DMS 273 treated with DMSO at 0.1 percent for 48 hours (cell line): ENCODE measurements at regions not wholly inside any gene's neighbourhood (a gene's known extent, or its start where the extent isn't known, plus 50 kb on each side); places are given as distances from the start of the nearest gene placed in this dataset.

Experiments
- DNase-seq: peaks from one replicate; lab custom pipeline; 2025; lab: John Stamatoyannopoulos, UW

DNA sequence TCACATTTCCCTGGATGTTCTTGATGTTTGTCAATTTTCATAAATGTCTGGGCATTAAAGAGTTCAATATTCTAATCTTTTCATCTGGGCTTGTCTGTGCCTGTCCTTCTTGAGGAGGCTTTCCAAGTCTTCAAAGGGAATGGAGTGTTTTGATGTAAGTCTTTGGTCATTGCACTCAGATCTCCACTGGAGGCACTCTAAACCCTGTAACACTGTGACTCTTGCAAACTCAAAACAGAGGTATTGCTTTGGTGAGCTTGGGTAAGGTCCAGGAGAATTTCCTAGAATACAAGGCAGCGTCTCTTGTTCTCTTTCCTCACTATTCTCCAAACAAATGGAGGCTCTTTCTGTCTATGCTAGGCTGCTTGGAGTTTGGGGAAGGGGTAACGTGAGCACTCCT lies 1118.1 kb upstream of the PABPC4L start:
- no peak for DNase-seq

DNA sequence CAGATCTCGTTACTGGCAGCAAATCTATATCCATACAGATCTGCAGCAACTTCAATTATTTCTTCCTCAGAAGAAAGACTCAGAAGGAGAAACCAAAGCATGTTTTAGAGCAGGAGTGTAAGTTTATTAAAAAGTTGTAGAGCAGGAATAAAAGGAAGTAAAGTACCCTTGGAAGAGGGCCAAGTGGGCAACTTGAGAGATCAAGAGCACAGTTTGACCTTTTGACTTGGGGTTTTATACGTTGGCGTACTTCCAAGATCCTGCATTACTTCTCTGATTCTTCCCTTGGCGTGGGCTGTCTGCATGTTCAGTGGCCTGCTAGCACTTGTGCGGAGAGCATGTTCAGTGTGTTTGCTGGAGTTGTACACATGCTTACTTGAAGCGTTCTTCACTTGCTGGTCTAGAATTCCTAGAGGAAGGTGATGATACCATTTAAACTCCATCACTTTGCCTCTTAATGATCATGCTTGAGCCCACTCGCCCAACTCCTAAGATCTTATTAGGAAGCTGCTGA lies 1114.7 kb upstream of the PABPC4L start:
- DNase-seq = no peak

DNA sequence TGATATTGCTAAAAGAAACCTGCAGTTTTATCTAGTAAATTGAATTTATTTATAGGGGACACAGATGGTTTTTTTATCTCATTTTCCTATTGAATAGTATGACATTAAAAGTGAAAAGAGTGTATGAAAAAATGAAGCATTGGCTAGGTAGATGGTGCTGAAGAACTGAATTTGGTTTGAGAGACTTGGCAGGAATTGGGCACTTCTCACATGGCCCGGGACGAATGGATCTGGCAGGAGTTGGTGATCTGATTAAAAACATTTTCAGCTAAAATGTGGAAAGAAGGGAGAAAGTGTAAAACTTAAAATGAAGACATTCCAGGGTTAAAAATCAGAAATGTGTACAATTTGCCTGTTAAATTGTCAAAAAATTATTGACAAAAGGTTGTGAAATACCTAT lies 1088.5 kb upstream of the PABPC4L start:
- DNase-seq = no peak

DNA sequence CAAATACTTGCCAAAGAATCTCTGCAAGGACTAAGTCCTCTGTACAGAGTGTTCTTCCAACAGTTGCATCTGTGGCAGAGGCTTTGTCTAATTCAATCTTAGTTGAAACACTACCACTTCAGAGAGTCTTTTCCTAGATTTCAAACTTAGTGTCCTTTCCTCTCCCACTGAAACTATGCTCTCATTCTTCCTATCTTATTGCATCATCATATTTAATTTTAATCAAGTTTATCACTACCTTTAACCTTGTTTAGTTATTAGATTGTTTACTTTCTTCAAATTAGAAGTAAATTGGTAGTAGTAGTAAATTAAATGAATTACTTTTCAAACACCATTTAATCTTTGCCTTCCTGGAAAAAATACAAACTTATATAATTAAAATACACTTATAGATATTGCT lies 1082.3 kb upstream of the PABPC4L start:
- no peak for DNase-seq

DNA sequence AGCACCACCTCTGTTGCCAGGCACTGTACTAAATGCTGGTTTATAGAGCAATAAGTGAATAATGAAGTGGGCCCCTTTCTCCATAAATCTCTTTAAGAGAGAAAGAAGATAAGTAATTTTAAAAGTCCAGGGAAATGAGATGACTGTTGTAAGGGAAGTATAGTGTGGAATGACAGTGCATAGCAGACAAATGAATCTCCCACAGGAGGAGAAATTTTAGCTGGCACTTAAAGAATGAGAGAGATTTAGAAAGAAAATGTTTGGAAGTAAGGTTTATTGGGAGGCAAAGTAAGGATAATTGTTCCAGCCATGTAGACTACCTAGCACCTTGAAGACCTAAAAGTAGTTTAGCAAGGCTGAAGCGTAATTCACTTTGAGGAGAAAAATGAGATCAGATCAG lies 1081.1 kb upstream of the PABPC4L start:
- DNase-seq = no peak

DNA sequence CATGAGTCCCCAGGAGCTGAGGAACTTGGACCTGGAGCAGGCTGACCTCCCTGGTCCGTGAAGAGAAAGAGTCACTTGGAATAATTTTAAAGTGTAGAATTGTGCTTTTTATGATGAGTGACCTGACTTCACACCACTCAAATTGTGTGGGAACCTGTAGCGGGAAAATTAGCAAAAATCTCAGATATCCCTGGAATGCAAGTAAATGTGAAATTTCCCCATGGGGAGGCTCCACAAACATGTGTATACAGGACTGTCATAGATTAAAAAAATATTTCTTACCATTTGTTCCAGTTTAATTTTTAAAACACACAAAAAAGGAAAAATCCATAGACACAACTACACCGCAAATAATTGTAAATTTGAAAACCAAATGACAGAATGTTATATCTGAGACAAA lies 1079.6 kb upstream of the PABPC4L start:
- DNase-seq = no peak

DNA sequence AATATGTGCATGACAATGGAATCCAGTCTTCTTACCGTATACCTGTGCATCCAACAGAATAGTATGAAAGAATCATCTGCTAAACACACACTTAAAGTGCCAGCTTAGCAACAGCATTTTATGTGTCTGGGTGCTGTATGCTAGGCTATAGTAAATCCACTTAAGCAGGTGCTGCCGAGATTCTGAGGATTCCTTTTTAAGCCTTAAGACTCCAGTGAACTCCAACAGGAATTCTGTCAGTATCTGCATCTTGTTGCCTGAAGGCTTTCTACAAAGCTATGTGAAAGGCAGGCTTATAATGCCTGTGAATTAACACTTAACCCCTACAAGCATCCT lies 1076.4 kb upstream of the PABPC4L start:
- no peak for DNase-seq

DNA sequence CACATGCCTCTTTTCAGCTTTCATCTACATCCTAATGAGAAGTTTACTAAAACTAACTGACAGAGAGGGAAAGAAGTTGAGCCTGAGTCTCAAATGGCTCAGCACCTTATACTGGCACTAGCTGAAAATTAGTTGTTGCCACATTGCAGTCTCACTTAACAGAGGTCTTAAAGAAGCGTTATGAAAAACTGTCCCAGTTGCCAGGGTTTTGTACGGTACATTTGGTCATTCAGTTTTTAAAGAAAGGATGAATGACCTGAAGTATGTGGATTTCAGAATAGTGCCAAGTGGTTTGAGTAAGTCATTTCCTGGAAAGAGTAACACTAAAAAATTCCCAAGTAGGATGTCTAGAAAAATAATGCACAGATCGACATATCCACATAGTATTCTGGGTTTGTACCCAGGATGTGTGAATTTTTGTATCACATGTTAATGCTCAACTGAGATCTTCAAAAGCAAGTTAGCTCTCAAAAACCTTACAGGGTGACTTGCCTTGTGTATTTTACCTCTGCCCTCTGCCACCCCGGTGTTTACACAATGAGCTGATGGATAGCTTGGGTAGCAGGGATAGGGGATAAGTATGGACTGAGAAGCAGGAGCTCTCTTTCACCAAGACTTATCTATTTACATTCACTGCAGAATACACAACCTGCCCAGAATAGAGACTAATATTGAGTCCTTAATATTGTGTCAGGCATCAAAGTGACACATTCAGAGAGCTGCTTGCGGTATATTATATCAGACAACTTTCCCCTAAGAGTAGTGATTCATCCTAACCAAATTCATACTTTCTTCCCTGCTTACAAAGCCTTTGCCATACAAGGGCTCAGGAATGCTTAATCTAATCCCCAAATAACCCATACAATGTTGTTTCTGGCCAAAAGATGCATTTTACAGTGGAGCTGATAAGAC lies 1075.7 kb upstream of the PABPC4L start:
- no peak for DNase-seq

DNA sequence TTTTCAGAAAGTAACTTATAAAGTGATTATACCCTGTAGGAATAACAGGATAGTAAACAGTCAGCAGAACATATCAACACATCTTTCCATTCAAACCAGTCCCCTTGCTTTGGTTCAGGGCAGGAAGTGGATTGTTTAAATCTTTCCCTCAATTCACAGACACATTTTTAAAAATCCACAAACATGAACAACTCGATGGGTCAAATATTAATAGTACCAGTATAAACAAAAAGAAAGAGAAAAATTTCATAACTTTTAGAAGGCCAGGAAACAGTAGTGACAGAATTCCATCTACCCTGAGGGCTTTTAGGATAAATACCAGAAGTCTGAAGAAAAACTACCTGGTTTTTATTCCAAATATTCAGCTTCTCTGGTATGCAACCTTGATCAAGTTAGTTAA lies 1072.8 kb upstream of the PABPC4L start:
- no peak for DNase-seq

DNA sequence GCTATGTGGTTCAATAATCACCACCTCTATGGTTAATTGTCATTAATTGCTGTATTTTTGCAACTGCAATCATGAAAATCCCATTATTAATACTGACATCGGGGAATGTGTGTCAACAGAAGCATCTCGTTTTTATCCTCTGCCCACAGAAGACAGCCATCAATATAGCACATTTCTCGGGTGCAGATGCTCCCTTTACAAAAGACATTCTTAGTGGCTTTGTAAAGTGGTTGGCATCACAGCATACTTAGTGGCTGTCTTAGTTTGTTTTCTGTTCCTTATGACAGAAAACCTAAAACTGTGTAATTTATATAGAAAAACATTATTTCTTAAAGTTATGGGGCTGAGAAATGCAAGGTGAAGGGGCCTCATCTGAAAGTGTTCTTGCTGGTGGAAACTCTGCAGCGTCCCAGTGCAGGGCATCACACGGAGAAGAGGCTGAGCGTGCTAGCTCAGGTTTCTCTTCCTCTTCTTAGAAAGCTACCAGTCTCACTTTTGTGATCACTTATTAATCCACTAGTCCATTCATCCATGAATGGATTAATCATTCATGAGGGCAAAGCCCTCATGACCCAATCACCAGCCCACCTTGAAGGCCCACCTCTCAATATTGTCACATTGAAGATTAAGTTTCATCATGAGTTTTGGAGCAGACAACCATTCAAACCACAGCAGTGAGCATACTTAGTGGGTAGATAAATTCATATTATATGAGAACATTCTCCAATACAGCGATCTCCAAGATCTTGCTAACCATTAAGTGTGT lies 1067.7 kb upstream of the PABPC4L start:
- DNase-seq = no peak

DNA sequence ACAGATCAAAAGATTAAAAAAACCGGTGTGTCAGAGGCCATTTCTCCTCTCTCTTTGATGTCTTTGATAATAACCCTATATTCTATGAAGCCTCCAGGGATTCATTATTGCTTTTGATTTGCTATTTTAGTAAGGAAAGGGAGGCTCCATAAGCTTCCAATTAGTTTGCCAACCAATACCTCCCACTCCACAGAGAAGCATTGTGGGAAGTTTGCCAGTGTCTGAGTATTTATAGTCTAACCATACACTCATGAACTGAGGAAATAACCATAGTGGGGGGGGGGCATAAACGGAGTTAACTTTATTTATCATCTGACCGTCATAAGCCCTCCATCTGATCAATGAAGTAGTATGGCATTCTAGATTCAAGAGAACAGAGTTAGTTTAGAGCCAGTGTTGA lies 1066.8 kb upstream of the PABPC4L start:
- no peak for DNase-seq

DNA sequence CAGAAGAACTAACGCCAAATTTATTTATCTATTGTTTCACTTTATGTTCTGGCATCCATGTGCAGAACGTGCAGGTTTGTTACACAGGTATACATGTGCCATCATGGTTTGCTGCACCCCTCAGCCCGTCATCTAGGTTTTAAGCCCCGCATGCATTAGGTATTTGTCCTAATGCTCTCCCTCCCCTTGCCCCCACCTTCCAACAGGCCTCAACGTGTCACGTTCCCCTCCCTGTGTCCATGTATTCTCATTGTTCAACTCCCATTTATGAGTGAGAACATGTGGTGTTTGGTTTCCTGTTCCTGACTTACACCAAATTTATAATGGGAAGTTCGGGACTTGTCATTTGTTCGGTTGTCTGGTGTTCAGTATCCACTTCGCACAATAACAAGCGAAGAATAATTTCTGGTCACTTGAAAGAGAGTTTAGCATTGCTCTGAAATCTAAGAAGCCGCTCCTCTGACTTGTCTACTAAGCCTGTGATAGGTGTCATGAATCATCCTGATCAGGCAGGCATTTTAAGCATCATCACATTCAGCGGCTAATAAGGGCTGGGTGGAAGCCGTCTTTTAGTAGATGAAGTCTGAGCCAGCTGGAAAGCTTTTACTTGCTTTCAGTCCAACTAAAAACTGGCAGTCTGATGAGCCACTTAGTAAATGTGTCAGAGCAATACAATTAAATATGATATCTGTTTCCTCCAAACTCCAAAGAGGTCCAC lies 1065.7 kb upstream of the PABPC4L start:
- DNase-seq = no peak

DNA sequence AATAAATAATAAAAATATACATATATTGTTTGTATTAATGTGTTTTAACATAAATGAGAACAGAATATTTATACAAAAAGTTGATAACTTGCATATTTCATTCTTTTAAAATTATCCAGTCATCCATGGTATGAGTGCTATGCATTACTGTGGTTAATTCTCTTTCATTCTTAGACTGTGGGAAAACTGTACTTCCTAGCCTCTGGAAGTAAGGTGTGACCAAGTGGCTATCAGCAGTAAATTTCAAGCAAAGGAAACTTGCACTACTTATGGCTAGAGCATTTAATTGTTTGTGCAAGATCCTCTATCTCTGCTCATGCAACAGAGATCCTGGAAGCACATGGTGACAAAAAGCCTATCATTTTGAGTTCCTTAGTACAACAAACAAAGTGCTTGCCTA lies 1054.5 kb upstream of the PABPC4L start:
- no peak for DNase-seq

DNA sequence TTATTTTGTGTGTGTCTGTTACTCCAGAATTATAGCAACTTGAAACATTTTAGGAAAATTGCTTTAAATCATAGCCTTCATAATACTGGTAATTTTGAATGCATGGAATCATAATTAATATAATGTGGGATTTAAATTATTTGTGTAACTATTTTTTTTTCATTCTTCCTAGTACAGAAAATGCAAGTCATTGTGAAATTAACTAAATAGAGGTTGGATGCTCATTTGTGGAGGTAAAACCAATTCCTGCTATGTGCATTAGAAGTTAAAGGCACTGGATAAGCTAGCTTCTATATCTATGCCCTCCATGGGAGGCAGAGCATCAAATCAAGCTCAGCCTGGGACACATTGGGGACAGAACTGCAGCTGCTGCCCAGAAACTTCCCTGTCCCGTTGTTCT lies 1048.5 kb upstream of the PABPC4L start:
- no peak for DNase-seq

DNA sequence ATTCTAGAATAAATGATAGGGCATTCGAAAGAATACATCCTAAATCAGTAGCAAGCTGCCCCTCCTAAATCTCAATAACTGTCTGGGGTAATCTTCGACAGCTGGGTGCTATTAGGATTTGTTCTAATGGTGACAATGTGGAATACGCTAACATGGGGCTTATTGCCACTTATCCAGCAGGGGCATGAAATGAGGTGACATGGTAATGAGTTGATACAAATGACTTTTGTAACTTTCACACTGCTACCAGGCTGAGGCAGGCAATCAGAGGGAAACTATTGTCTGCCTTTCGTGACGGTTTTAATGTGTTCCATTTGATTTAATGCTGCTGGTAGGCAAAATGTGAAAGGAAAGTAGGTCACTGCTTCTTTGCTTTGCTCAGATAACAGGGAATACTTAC lies 1047.4 kb upstream of the PABPC4L start:
- DNase-seq = no peak

DNA sequence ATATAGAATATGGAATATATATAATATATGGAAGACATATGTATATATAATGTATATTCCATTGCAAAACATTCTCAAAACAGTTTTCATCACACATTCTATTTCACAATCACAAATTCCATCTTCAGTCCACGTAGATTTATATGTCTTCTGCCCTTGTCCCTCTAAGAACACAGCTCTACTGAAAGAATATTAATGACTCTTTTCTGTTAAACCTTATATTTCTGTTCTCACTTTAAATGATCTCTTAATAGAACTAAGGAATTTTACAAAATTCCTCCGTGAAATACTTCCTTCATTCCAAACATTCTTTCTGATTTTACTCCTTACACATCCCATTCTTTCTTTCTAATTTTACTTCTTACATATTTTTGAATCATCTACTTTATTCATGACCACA lies 1043.1 kb upstream of the PABPC4L start:
- DNase-seq = no peak

DNA sequence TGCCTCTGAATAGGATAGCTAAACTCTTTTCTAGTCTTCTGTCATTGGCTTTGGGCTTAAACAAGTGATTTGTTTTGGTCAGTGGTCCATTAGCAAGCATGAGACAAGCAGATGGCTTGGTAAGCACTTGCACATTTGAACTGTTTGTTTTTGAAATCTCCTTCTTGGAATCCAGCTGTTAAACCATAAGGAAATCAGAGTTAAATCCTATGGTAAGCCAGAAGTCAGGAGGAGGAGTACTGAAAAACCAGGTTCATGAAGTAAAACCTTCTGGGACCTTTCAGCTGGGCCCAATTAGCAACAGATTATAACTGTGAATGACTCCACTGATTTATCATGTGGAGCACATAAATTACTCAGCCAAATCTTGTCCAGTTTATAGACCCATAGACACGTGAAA lies 1042.5 kb upstream of the PABPC4L start:
- DNase-seq = peak; percentile 43

DNA sequence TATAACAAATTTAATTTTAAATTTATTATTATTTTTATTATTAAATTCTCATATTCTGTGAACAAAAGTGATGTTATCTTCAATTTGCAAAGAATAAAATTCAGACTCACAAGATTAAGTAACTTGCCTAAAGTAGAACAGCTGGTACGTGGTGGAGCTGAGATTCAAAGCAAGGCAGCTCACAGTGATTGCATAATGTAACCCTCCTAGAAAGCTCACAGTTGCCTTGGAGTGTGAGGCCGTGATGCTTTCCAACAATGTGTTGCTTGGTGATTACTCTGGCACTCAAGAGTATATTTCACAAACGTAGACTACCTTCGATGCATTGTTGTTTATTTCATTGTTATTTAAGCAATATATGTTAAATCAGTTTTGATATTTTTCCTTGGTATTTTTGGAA lies 1039.2 kb upstream of the PABPC4L start:
- DNase-seq = peak; percentile 1

DNA sequence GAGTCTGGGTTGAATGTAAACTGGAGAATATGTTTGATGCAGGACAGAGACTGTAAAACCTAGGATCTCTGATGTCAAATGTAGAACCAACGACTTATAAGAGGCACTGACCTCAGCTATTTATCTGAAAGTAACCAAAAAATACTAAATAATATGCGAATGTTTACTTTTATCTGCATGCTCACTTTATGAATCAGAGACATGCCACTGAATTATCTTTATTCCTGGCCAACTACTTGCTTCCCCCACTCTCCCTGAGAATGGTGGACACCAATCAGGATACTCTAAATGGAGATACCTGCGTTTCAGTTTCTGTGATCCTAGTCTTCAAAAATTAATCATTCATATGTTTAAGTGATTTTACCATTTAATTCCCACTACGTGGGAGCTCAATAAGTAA lies 1038.4 kb upstream of the PABPC4L start:
- no peak for DNase-seq

DNA sequence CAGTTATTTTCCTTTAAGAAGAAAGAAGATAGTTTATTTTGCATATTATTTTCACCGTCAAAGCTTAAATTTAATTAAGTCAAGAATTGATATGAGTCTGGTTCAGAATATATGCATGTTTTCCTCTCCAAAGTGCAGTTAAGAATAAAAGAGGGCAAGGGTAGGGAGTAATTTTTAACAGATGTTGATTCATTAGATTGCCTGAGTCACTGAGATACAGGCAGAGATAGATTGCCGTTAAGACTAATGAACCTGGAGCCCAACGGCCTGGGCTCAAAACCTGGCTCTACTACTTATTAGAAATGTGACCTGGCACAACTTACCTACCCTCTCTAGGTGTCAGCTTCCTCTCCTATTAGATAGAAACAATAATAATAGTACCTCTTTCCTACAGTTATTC lies 1037.4 kb upstream of the PABPC4L start:
- DNase-seq = peak; percentile 13

DNA sequence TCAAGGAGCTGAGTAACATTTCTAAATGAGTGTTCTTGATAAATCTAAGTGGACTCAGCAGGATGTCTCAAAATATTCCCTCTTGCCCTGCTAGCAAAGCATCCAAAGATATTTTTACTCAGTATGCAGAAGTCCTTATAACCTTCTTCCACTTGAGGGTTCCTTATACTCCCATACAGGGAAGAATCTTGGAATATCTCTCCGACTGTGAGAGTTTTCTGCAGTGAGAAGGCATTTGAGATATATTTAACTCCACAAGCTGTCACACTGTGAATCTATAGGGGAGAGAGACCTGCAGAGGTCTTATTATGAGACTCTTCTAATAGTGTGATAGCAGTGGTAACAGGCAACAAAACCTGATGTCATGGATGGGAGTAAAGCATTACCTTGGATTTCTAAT lies 1034.5 kb upstream of the PABPC4L start:
- DNase-seq = no peak

DNA sequence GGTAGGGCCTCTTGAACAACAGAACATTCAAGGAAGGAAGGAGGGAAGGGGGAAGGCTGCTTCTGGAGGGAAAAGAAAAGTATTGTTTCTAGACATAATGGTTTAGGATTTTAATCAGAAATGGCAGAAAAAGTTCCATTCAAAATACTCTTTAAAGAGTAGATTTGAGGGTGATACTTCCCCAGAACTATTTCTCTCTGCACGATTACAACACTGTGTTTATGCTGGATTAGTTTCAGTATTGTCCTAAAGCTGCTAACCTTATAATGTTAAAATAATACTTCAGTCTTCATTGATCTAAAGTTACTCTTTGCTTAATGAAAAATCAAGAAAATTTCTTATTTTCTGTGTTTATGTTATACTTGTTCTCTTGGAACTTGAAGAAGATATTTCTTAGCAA lies 1026.3 kb upstream of the PABPC4L start:
- no peak for DNase-seq

DNA sequence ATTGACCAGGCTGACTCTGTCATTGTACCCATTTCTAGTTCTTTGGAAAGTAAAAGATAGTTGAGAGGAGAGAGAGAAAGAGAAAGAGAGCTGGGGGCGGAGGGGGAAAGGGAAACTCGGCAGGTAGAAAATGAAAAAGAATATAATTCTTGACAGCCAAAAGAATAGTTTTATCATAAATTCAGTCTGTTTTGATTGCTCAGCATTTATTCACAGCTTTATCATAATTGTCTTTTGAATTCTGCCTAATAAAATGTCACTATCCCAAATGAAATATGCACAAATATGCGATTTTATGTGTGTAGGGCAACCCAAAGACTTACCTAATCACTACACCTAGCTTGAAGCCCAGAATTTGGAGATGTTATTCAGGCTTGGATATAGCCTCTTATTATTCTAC lies 1024.0 kb upstream of the PABPC4L start:
- no peak for DNase-seq
